ENCODE measurements at regions not wholly inside any gene's neighbourhood (a gene's known extent, or its start where the extent isn't known, plus 50 kb on each side); places are given as distances from the start of the nearest gene placed in this dataset.

DNA sequence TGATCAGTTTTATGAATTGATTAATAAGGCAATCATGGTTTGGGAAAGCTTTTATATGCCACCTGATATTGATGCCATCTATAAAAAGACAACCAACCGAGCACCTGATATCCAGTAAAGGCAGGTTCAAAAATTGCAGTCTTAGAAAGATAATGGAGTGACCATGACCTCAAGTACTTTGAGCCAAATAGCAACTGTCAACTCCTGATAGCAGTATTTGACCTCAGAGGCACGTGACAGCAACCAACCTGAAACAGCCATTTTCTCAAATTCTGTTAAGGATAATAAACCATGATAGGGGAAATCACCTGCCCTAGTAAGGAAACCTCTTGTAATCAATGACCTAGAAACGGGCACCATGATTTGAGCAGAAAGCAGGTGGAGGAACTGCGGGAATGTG lies 77.1 kb upstream of the NFE2L3 start:
- no peaks in the 10 kb centered on the region for H3K9me3 ChIP-seq
- DNase-seq (ENCODE audit: low spot score in 2 of 2): no peak
- H3K4me3 ChIP-seq: no peak overlapping the region
- TF ChIP-seq, protein P1, sequence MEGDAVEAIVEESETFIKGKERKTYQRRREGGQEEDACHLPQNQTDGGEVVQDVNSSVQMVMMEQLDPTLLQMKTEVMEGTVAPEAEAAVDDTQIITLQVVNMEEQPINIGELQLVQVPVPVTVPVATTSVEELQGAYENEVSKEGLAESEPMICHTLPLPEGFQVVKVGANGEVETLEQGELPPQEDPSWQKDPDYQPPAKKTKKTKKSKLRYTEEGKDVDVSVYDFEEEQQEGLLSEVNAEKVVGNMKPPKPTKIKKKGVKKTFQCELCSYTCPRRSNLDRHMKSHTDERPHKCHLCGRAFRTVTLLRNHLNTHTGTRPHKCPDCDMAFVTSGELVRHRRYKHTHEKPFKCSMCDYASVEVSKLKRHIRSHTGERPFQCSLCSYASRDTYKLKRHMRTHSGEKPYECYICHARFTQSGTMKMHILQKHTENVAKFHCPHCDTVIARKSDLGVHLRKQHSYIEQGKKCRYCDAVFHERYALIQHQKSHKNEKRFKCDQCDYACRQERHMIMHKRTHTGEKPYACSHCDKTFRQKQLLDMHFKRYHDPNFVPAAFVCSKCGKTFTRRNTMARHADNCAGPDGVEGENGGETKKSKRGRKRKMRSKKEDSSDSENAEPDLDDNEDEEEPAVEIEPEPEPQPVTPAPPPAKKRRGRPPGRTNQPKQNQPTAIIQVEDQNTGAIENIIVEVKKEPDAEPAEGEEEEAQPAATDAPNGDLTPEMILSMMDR (IDR thresholded peaks at IDR 0.05): no peak
- TF ChIP-seq POLR2AphosphoS5 (IDR thresholded peaks at IDR 0.05) (no peak), POLR2A (IDR thresholded peaks at IDR 0.05) (no peak)
- no peak overlapping the region for H3K27ac ChIP-seq
- H3K4me1 ChIP-seq: no peaks in the 10 kb centered on the region
- intact Hi-C loops (cut with DNase I; ENCODE audit: low total_unique reads): no loop called here
- H3K27me3 ChIP-seq: peaks cover 0 to 5% of the 10 kb centered on the region in 2 donors
- no peaks in the 10 kb centered on the region for H3K36me3 ChIP-seq

DNA sequence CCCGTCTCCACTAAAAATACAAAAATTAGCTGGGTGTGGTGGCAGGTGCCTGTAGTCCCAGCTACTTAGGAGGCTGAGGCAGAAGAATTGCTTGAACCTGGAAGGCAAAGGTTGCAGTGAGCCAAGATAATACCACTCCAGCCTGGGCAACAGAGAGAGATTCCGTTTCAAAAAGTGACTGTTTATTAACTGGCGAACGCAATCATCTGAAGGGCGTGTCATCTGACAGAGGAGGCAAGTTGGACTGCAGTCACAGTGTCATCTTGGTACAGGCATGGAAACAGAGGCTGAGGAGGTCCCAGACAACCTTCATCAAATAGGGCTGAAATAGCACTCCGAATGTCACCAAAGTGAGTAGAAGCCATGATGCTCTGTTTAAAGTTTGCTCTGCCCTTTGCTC lies 75.3 kb upstream of the NFE2L3 start:
- TF ChIP-seq, protein P1 (IDR thresholded peaks at IDR 0.05): no peak
- TF ChIP-seq POLR2A (IDR thresholded peaks at IDR 0.05) (no peak), POLR2AphosphoS5 (IDR thresholded peaks at IDR 0.05) (no peak)
- DNase-seq (ENCODE audit: low spot score in 2 of 2): no peak
- Histone ChIP-seq H3K9me3 (no peaks in the 10 kb centered on the region), H3K36me3 (no peaks in the 10 kb centered on the region), H3K27me3 (peaks cover 0 to 5% of the 10 kb centered on the region in 2 donors), H3K4me3 (no peak overlapping the region), H3K27ac (no peak overlapping the region), H3K4me1 (no peaks in the 10 kb centered on the region)
- intact Hi-C loops (cut with DNase I; ENCODE audit: low total_unique reads): no loop called here

DNA sequence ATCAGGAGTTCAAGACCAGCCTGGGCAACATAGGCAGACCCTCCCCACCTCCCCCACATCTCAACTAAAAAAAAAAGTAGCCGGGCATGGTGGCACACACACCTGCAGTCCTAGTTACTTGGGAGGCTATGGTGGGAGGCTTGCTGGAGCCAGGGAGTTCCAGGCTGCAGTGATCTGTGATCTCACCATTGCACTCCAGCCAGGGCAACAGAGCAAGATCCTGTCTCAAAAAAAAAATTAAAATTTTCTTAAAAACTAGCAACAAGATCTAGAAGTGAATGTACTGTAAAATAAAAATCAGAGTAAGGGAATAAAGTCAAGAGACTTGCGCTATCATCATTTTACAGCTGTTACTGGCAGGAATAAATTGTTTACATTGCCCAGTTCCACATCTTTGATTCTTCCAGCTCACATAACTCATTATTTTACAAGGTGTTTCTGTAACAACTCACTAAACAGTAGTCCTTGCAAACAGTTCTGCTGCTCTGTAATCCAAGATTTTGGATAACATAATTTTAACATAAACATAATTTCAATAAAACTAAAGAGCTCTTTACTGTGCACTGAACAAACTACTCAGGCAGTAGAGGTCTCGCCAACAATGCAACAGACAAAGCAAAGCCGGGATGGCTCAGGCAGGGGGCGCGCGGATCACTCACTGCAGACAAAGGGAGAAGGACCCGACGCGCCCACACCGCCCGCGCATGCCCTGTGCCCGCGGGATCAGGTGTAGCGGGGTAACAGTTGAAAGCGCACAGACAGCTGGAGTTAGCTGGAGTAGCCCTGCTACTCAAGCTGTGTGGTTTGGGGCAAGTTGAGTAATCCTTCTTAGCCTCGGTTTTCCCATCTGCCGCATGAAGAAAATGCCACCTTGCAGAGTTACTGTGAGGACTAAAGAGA lies 73.3 kb upstream of the NFE2L3 start:
- no peak for TF ChIP-seq POLR2A (IDR thresholded peaks at IDR 0.05)
- TF ChIP-seq, protein P1 (IDR thresholded peaks at IDR 0.05): no peak
- no peak for TF ChIP-seq POLR2AphosphoS5 (IDR thresholded peaks at IDR 0.05)
- peaks cover 0 to 5% of the 10 kb centered on the region in 2 donors for H3K27me3 ChIP-seq

GRCh38 chr7:26081638-26082037 lies 70.4 kb upstream of the NFE2L3 start:
- intact Hi-C loops (cut with DNase I; ENCODE audit: low total_unique reads): no loop called here
- DNase-seq (ENCODE audit: low spot score in 2 of 2): no peak
- no peak overlapping the region for H3K4me3 ChIP-seq
- no peak overlapping the region for H3K27ac ChIP-seq
- no peaks in the 10 kb centered on the region for H3K36me3 ChIP-seq
- TF ChIP-seq POLR2A (IDR thresholded peaks at IDR 0.05) (no peak), POLR2AphosphoS5 (IDR thresholded peaks at IDR 0.05) (no peak)
- TF ChIP-seq, protein P1 (IDR thresholded peaks at IDR 0.05): no peak
- H3K27me3 ChIP-seq: peaks cover 0 to 5% of the 10 kb centered on the region in 2 donors
- no peaks in the 10 kb centered on the region for H3K9me3 ChIP-seq
- no peaks in the 10 kb centered on the region for H3K4me1 ChIP-seq

More for the DNA sequence above, 73.3 kb upstream of the NFE2L3 start:
- intact Hi-C loops (cut with DNase I; ENCODE audit: low total_unique reads): no loop called here
- Histone ChIP-seq H3K36me3 (no peaks in the 10 kb centered on the region), H3K9me3 (no peaks in the 10 kb centered on the region), H3K4me3 (peak overlapping the region in 1 of 3 donors; percentile 33), H3K4me1 (no peaks in the 10 kb centered on the region), H3K27ac (no peak overlapping the region)
- DNase-seq (ENCODE audit: low spot score in 2 of 2): peak; percentile 58 to 71

GRCh38 chr7:26083113-26083512 lies 68.9 kb upstream of the NFE2L3 start:
- peaks cover 0 to 5% of the 10 kb centered on the region in 2 donors for H3K27me3 ChIP-seq
- H3K4me3 ChIP-seq: no peak overlapping the region
- intact Hi-C loops (cut with DNase I; ENCODE audit: low total_unique reads): no loop called here
- TF ChIP-seq, protein P1 (IDR thresholded peaks at IDR 0.05): no peak
- TF ChIP-seq POLR2A (IDR thresholded peaks at IDR 0.05) (no peak), POLR2AphosphoS5 (IDR thresholded peaks at IDR 0.05) (no peak)
- no peaks in the 10 kb centered on the region for H3K9me3 ChIP-seq
- no peaks in the 10 kb centered on the region for H3K4me1 ChIP-seq
- H3K27ac ChIP-seq: no peak overlapping the region
- DNase-seq (ENCODE audit: low spot score in 2 of 2): no peak
- H3K36me3 ChIP-seq: no peaks in the 10 kb centered on the region

Data from breast epithelium (tissue), 4 donors.